Activated T-cell treated with anti-CD3 and anti-CD28 coated beads, Interleukin-2, amount 50 U/mL, for 72 hours (primary cell): ENCODE measurements at regions not wholly inside any gene's neighbourhood (a gene's known extent, or its start where the extent isn't known, plus 50 kb on each side); places are given as distances from the start of the nearest gene placed in this dataset.

Source experiments
- ATAC-seq, 2 donors: fragments of 150-1000 bp; cut with Tn5 transposase; replicated peaks in 1 of 2; 2 replicates each; pipeline ENCODE4 v1.10.0; 2021; ENCODE audit warnings: moderate library complexity in 2 of 2, mild to moderate bottlenecking in 1 of 2
- DNase-seq, 2 donors: peaks; one replicate each; pipeline ENCODE4 v3.0.0; 2021 to 2022; ENCODE audit warnings: mixed read lengths in 1 of 2
- H3K27ac Mint-ChIP-seq: one replicate; pipeline ENCODE4 v1.8.0; 2022; ENCODE audit warnings: mild to moderate bottlenecking, moderate library complexity, mixed read lengths
- H3K27me3 Mint-ChIP-seq: one replicate; pipeline ENCODE4 v1.8.0; 2022; ENCODE audit warnings: low read depth, mixed read lengths
- H3K36me3 Mint-ChIP-seq, 2 donors: one replicate each; pipeline ENCODE4 v1.8.0; 2022; ENCODE audit warnings: mixed read lengths in 2 of 2, mild to moderate bottlenecking in 1 of 2; ENCODE audit not compliant: insufficient read depth in 2 of 2
- H3K4me1 Mint-ChIP-seq: one replicate; pipeline ENCODE4 v1.8.0; 2022; ENCODE audit warnings: low read depth, mixed read lengths
- H3K4me3 Mint-ChIP-seq, 2 donors: one replicate each; pipeline ENCODE4 v1.8.0; 2022; ENCODE audit warnings: mild to moderate bottlenecking in 2 of 2, mixed read lengths in 2 of 2, moderate library complexity in 2 of 2
- H3K9me3 Mint-ChIP-seq, 2 donors: one replicate each; pipeline ENCODE4 v1.8.0; 2022; ENCODE audit warnings: mixed read lengths in 2 of 2

DNA sequence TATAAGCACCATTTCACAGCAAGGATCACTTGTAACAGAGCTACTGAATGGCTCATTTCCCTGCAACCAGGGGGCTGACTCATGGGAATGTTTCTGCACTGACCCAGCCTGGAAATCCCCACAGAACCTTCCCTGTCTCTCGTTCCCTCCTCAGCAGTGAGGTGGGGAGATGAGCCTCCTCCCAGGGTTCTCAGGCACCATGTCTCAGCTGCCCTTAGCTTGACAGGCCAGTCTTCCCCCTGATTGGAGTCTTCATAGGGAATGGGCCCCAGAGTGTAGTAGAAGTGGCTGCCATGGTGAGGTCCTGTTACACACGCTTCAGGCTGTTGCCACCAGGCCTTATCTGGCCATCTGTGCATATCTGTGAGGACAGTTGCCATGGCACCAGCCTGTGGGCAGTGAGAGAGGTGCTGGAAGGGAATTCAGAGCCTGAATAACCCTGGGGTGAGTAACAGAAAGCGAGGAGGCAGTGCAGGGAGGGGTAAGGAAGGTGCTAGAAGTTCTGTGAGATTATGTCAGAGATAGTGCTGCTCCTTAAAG is 324.4 kb downstream of the ENC1 start:
- ATAC-seq (peak; percentile 63 to 65), DNase-seq (peak; percentile 44 to 47)
- Mint-ChIP-seq H3K36me3 (peaks cover 0 to 4% of the 10 kb centered on the region in 2 donors), H3K4me3 (no peak overlapping the region), H3K4me1 (peaks cover 18% of the 10 kb centered on the region), H3K27ac (no peak overlapping the region), H3K27me3 (peaks cover 28% of the 10 kb centered on the region), H3K9me3 (peaks cover 3% of the 10 kb centered on the region in 2 donors)

DNA sequence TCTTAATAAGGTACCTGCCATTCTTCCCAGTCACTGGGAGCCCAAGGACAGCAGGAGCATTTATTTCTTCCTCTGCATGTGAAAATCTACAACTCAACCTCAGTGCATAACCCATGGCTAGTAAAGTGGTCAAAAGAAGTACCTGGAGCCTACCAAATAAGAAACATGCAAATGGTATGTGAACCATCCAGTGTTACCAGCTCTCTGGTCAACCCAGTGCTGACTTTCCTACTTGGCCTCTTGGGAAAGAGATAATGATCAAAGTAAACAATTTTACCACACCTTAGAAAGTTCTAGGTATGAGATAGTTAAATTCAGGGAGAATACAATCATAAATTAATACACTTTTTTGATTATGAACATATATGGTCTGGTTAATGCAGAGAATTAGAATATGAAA is 325.6 kb downstream of the ENC1 start:
- DNase-seq (no peak), ATAC-seq (no peak)
- Mint-ChIP-seq H3K9me3 (peaks cover 3% of the 10 kb centered on the region in 2 donors), H3K36me3 (peaks cover 0 to 4% of the 10 kb centered on the region in 2 donors), H3K27me3 (peaks cover 21% of the 10 kb centered on the region), H3K4me1 (peaks cover 18% of the 10 kb centered on the region), H3K4me3 (no peak overlapping the region), H3K27ac (peak overlapping the region; percentile 14)

DNA sequence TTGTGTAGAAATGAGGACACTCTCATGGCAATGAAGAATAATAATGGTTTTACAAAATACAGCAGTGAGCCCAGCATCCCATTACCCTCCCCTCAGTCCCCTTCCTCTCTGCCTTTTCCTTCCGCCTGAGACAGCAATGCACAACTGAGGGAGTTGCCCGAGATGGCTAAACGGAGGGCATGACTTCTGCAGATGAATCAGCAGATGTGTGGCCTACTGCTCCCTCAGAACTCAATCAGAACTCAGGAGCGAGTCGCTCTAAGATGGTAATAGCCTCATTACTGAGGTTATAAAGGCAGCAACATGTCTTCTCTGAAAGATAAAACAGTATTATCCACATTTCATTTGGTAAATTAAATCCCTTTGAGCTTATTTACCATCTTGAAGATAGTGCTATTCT is 326.6 kb downstream of the ENC1 start:
- no peaks in the 10 kb centered on the region for H3K9me3 Mint-ChIP-seq
- peaks cover 10% of the 10 kb centered on the region for H3K4me1 Mint-ChIP-seq
- DNase-seq (no peak), ATAC-seq (no peak)
- H3K4me3 Mint-ChIP-seq = no peak overlapping the region
- H3K27ac Mint-ChIP-seq = no peak overlapping the region
- peaks cover 17% of the 10 kb centered on the region for H3K27me3 Mint-ChIP-seq
- peaks cover 0 to under 1% of the 10 kb centered on the region in 2 donors for H3K36me3 Mint-ChIP-seq

DNA sequence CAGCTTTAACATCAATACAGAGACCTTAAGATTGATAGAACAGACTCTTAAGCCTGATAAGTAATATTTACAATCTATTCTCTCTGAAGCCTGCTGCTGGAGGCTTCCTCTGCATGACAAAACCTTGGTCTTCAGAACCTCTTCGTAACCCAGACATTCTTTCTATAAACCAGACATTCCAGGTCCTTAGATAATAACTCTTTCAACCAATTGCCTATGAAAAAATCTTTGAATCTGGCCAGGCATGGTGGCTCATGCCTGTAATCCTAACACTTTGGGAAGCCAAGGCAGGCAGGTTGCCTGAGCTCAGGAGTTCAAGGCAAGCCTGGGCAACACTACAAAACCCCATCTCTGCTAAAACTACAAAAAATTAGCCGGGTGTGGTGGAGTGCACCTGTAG is 327.8 kb downstream of the ENC1 start:
- H3K27ac Mint-ChIP-seq = no peak overlapping the region

DNA sequence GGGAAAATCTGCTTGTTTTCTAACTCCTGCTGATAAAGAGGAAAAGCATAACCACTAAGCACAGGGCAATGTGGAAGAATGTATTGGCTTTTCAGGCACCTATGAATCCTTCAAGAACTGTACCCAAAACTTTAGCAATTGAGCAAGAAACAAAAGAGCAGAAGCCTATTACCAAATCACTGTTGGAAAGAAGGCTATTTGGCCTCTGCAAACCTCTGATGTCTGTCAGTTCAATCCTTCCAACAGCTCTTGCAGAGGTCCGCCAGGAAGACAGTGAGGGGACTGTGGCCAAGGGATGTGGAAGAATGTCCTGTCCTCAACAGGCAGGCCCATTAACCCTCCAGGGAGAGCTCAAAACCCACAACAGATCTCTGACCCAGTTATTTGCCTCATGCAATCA is 328.6 kb downstream of the ENC1 start:
- Mint-ChIP-seq H3K4me3 (no peak overlapping the region), H3K27ac (no peak overlapping the region), H3K4me1 (peaks cover 7% of the 10 kb centered on the region), H3K36me3 (no peaks in the 10 kb centered on the region), H3K9me3 (no peaks in the 10 kb centered on the region), H3K27me3 (peaks cover 16% of the 10 kb centered on the region)
- DNase-seq (no peak), ATAC-seq (no peak)

More for the DNA sequence above, 327.8 kb downstream of the ENC1 start:
- no peaks in the 10 kb centered on the region for H3K9me3 Mint-ChIP-seq
- no peak for DNase-seq
- no peak overlapping the region for H3K4me3 Mint-ChIP-seq
- no peaks in the 10 kb centered on the region for H3K36me3 Mint-ChIP-seq
- H3K4me1 Mint-ChIP-seq = peaks cover 7% of the 10 kb centered on the region
- peaks cover 16% of the 10 kb centered on the region for H3K27me3 Mint-ChIP-seq
- no peak for ATAC-seq

DNA sequence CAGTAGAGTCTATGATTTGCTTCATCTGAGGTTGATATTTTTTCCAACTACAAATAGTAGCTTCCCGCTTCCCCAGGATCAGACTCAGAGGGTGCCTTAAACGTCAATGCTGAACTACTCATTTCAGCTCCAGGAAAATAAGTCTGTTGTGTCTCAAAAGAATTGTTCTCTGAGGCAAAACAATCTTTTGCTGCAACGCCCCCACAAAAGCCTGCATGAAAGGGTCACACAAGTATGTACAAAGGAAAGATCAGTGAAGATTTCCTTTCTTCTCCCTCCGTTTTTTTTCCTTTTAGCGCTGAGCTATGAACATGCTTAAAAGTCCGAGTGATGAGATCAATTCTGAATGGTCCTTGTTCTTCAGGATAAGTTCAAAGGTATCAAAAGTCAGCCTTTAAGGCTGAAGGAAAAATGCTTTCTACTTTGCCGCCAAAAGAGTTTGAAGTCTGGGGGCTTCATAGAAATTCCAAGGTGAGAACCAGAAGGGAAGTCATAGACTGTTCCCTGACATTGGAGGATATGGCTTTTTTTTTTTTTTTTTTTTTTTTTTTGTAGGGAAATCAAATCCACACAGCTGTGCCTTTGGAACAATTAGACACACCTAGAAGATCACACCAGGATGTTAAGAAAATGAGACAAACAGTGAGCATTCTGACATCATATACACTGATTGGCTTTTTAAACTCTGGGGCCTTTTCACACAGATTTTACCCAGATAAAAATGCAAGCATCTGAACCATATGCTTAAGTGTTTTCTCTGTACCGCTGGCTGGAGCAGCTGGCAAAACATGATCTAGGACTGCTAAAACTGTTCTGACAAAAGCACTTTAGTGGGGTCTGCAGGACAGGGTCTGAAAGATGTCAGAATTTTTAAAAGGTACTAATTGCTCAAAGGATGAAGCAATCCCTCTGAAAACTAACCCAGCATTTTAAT is 329.3 kb downstream of the ENC1 start:
- Mint-ChIP-seq H3K27me3 (peaks cover 16% of the 10 kb centered on the region), H3K4me1 (peaks cover 6% of the 10 kb centered on the region), H3K27ac (no peak overlapping the region), H3K9me3 (no peaks in the 10 kb centered on the region), H3K4me3 (no peak overlapping the region), H3K36me3 (no peaks in the 10 kb centered on the region)
- ATAC-seq (no peak), DNase-seq (no peak)

DNA sequence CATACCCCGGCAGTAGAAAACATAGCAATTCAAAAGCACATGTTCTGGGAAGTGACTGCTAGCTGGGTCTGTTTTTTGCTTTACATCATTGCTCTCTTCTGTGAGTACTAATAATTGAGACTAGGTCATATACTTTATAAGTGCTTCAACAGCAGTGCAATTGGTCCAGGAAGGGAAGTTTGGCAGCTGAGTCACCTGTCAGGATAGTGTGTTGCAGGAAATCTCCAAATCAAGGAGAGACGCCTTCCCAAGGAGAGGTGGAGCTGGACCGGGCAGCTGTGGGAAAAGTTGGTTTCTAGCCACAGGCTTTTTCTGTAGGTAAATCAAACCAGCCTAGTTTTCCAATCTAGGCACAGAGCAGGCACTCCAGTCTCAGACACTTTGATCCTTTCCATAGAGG is 330.1 kb downstream of the ENC1 start:
- no peak overlapping the region for H3K4me3 Mint-ChIP-seq
- H3K4me1 Mint-ChIP-seq = no peaks in the 10 kb centered on the region
- H3K27ac Mint-ChIP-seq = no peak overlapping the region
- no peaks in the 10 kb centered on the region for H3K36me3 Mint-ChIP-seq
- peaks cover 16% of the 10 kb centered on the region for H3K27me3 Mint-ChIP-seq
- DNase-seq (no peak), ATAC-seq (no peak)
- no peaks in the 10 kb centered on the region for H3K9me3 Mint-ChIP-seq

DNA sequence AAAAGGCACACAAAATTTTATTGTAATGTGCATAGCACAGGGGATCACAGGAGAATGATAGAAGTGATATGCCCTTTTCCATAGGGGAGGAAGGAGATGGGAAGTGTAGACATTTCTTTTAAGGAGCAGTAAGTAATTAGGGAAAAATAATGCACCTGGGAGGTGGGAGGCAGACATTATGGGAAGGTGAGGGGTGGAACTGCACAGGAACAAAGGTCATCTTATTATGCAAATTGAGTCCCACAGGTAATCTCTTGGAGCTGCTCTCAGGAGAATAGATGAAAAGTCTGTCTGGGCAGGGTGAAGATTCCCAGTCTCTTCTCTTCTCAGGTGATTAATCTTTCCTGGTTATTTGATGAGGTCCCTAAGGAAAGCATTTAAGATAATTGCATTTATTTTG is 331.5 kb downstream of the ENC1 start:
- no peak for ATAC-seq
- H3K4me1 Mint-ChIP-seq = no peaks in the 10 kb centered on the region
- H3K9me3 Mint-ChIP-seq = no peaks in the 10 kb centered on the region
- no peak overlapping the region for H3K27ac Mint-ChIP-seq
- H3K36me3 Mint-ChIP-seq = no peaks in the 10 kb centered on the region
- peaks cover 12% of the 10 kb centered on the region for H3K27me3 Mint-ChIP-seq
- no peak overlapping the region for H3K4me3 Mint-ChIP-seq
- DNase-seq = no peak

DNA sequence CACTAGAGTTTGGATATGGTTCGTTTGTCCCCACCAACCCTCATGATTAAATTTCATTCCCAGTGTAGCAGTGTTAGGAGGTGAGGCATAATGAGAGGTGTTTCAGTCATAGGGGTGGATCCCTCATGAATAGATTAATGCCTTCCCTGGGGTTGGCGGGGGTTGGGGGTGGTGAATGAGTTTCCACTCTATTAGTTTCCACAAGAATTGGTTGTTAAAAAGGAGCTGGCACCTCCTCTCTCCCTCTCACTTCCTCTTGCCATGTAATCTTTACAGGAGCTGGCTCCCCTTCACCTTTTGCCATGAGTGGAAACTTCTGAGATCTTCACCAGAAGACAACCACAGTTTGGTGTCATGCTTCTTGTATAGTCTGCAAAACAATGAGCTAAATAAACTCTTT is 333.7 kb downstream of the ENC1 start:
- peaks cover 5% of the 10 kb centered on the region for H3K27me3 Mint-ChIP-seq
- H3K27ac Mint-ChIP-seq = no peak overlapping the region
- no peaks in the 10 kb centered on the region for H3K4me1 Mint-ChIP-seq
- DNase-seq = no peak
- no peak overlapping the region for H3K4me3 Mint-ChIP-seq
- ATAC-seq = no peak
- no peaks in the 10 kb centered on the region for H3K36me3 Mint-ChIP-seq
- H3K9me3 Mint-ChIP-seq = no peaks in the 10 kb centered on the region

DNA sequence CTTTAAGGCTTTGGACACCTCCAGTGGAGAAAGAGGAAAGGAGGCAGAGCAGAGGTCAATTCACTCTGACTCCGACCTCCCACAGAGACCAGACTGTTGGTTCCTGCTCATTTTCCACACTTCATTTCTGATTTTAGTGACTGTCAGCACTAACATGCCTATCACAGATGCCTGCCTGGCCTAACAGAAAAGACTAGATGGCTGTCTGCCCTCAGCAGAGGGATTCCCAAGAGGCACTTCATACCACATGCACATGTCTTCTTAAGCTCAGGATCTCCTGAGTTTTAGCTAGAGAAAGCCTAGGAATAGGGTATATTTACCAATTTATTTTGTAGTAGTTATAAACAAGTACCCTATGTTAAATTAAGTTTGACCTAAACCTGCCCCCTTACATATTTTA is 336.0 kb downstream of the ENC1 start:
- DNase-seq (no peak), ATAC-seq (no peak)
- H3K27me3 Mint-ChIP-seq = peaks cover 11% of the 10 kb centered on the region
- H3K36me3 Mint-ChIP-seq = peaks cover 0 to 2% of the 10 kb centered on the region in 2 donors
- H3K27ac Mint-ChIP-seq = no peak overlapping the region
- no peak overlapping the region for H3K4me3 Mint-ChIP-seq
- H3K4me1 Mint-ChIP-seq = no peaks in the 10 kb centered on the region
- peaks cover 3 to 4% of the 10 kb centered on the region in 2 donors for H3K9me3 Mint-ChIP-seq

DNA sequence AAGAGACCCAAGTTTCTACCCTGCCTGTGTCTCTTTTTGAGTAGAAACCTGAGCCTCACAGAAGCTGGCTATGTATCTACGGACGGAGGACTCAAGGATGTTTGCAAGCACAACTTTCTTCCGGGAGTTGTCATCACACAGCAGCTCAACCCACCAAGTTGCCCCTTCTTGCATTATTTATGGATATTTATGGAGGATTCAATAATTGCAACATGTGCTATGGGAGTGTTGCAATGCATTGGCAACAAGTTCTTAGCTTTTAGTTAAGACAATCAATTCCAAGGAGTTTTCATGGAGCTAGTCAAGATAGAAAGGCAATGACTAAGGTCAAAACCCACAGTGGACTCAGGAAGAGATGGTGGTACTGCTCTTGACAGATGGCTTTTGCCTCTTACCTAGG is 336.9 kb downstream of the ENC1 start:
- Mint-ChIP-seq H3K9me3 (peaks cover 3 to 4% of the 10 kb centered on the region in 2 donors), H3K36me3 (peaks cover 0 to 2% of the 10 kb centered on the region in 2 donors), H3K4me1 (no peaks in the 10 kb centered on the region), H3K27ac (no peak overlapping the region), H3K27me3 (peaks cover 11% of the 10 kb centered on the region), H3K4me3 (no peak overlapping the region)
- DNase-seq (no peak), ATAC-seq (no peak)

DNA sequence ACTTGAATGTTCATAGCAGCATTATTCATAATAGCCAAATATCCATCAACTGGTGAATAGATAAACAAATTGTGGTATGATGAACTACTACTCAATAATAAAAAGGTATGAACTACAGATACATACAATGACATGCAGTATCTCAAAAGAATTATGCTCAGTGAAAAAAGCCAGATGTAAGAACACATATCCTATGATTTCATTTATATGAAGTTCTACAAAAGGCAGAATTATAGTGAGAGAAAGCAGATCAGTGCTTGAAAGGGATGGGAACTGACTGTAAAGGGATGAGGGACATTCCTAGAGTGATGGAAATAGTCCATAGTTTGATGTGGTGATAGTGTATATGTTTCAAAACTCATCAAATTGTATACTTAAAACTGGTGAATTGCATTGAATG is 339.0 kb downstream of the ENC1 start:
- ATAC-seq = no peak

DNA sequence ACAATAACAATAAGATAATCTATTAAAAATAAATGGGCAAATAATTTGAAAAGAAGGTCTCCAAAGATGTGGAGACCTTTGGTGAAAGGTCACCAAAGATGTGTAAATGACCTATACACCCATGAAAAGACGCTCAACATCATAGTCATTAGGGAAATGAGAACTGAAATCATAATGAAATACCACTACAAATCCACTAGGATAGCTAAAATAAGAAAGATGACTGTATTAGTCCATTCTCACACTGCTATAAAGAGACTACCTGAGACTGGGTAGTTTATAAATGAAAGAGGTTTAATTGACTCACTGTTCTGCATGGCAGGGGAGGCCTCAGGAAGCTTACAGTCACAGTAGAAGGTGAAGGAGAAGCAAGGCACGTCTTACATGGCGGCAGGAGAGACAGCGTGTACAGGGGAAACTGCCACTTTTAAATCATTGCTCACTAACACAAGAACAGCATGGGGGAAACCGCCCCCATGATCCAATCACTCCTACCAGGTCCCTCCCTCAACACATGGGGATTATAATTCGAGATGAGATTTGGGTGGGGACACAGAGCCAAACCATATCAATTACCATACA is 339.6 kb downstream of the ENC1 start:
- H3K27me3 Mint-ChIP-seq = peaks cover 15% of the 10 kb centered on the region
- DNase-seq (no peak), ATAC-seq (no peak)
- H3K9me3 Mint-ChIP-seq = peaks cover 3 to 4% of the 10 kb centered on the region in 2 donors
- no peaks in the 10 kb centered on the region for H3K4me1 Mint-ChIP-seq
- H3K36me3 Mint-ChIP-seq = peaks cover 0 to 2% of the 10 kb centered on the region in 2 donors
- H3K27ac Mint-ChIP-seq = no peak overlapping the region
- no peak overlapping the region for H3K4me3 Mint-ChIP-seq

More for the DNA sequence above, 339.0 kb downstream of the ENC1 start:
- Mint-ChIP-seq H3K4me3 (no peak overlapping the region), H3K27ac (no peak overlapping the region), H3K4me1 (no peaks in the 10 kb centered on the region), H3K36me3 (peaks cover 0 to 2% of the 10 kb centered on the region in 2 donors), H3K9me3 (peaks cover 3 to 4% of the 10 kb centered on the region in 2 donors), H3K27me3 (peaks cover 15% of the 10 kb centered on the region)
- DNase-seq = no peak
